ENCODE measurements at regions not wholly inside any gene's neighbourhood (a gene's known extent, or its start where the extent isn't known, plus 50 kb on each side); places are given as distances from the start of the nearest gene placed in this dataset.

DNA sequence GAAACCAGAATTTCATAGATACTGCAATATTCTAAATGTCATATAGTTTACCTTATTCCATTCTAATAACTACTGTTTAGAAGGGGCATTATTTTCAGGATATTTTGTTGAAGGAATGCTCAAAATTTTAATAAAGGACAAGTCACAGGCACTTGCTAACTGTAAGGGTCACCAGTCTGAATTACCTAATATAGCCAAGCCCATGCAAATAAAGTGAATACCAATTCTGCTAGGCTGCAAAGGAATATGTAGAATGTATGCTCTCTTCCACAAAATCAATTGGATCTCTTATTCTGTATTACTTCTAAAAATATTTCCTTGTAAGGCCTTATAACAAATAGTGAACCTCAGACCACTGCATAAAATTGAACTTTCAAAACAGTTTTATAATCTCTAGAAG is 52.3 kb upstream of the FAT4 start:
- H3K27me3 Mint-ChIP-seq = no peaks in the 10 kb centered on the region
- H3K36me3 Mint-ChIP-seq = no peaks in the 10 kb centered on the region
- DNase-seq = no peak
- POLR2A ChIA-PET (ENCODE audit: partially characterized antibody) = no interaction called here
- no peaks in the 10 kb centered on the region for H3K27me3 ChIP-seq (ENCODE audit: insufficient read depth, low read length)
- no peaks in the 10 kb centered on the region for H3K9me3 ChIP-seq (ENCODE audit: control insufficient read depth in 1 of 2, low read length in 2 of 2)
- H3K4me1 Mint-ChIP-seq = no peaks in the 10 kb centered on the region
- no peaks in the 10 kb centered on the region for H3K36me3 ChIP-seq (ENCODE audit: insufficient read depth, low read length)
- intact Hi-C loops (cut with micrococcal nuclease) = no loop called here
- CTCF ChIA-PET (ENCODE audit: partially characterized antibody) = no interaction called here
- H3K27ac Mint-ChIP-seq = no peak overlapping the region
- no peak overlapping the region for H3K4me3 Mint-ChIP-seq
- no peak overlapping the region for H3K4me3 ChIP-seq (ENCODE audit: low read length in 2 of 2)
- H3K27ac ChIP-seq (ENCODE audit: low read depth, low read length) = no peak overlapping the region
- peaks cover 0 to 2% (median 0%) of the 10 kb centered on the region in 8 donors for H3K9me3 Mint-ChIP-seq
- H3K4me1 ChIP-seq (ENCODE audit: insufficient read depth, low read length) = no peaks in the 10 kb centered on the region

DNA sequence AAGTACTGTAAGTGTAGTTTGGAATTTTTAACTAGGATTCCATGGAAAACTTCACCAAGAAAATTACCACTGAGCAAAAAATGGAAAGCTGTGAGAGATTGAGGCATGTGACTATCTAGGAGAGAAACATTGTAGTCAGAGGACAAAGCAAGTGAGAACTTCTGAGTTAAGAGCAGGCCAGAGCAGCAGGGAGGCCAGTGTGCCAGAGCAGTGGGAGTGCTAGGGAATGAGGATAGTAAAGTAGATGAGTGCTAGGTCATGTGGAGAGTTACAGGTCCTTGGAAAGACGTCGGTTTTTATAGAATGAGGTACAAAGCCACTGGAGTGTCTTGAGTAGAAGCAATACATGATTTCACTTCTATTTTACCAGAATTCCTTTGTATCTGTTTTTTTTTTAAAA is 52.7 kb upstream of the FAT4 start:
- H3K27ac Mint-ChIP-seq = no peak overlapping the region
- POLR2A ChIA-PET (ENCODE audit: partially characterized antibody) = no interaction called here
- intact Hi-C loops (cut with micrococcal nuclease) = no loop called here
- H3K36me3 ChIP-seq (ENCODE audit: insufficient read depth, low read length) = no peaks in the 10 kb centered on the region
- no peaks in the 10 kb centered on the region for H3K4me1 ChIP-seq (ENCODE audit: insufficient read depth, low read length)
- no peak overlapping the region for H3K4me3 Mint-ChIP-seq
- CTCF ChIA-PET (ENCODE audit: partially characterized antibody) = no interaction called here
- H3K27me3 ChIP-seq (ENCODE audit: insufficient read depth, low read length) = no peaks in the 10 kb centered on the region
- peaks cover 0 to 2% (median 0%) of the 10 kb centered on the region in 8 donors for H3K9me3 Mint-ChIP-seq
- H3K27ac ChIP-seq (ENCODE audit: low read depth, low read length) = no peak overlapping the region
- no peak overlapping the region for H3K4me3 ChIP-seq (ENCODE audit: low read length in 2 of 2)
- no peaks in the 10 kb centered on the region for H3K4me1 Mint-ChIP-seq
- H3K27me3 Mint-ChIP-seq = no peaks in the 10 kb centered on the region
- DNase-seq = no peak
- no peaks in the 10 kb centered on the region for H3K9me3 ChIP-seq (ENCODE audit: control insufficient read depth in 1 of 2, low read length in 2 of 2)
- no peaks in the 10 kb centered on the region for H3K36me3 Mint-ChIP-seq

DNA sequence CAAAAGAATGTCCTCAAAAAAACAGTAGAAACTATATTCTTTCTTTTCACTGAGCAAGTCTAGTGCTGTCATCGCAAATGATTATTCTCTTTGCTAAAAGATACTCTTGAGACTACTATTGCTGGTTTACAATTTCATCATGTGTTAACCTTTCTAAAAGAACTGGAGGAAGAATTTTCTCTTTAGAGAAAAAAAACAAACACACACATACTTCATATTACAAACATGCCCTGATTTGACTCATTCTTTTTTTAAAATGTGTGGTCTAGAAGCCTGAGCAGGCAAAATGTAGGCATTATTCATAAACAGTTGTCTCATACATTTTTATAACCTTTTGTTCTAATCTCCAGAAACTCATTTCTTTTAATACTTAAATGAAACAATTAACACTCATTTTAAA is 60.6 kb upstream of the FAT4 start:
- H3K4me1 Mint-ChIP-seq = no peaks in the 10 kb centered on the region

DNA sequence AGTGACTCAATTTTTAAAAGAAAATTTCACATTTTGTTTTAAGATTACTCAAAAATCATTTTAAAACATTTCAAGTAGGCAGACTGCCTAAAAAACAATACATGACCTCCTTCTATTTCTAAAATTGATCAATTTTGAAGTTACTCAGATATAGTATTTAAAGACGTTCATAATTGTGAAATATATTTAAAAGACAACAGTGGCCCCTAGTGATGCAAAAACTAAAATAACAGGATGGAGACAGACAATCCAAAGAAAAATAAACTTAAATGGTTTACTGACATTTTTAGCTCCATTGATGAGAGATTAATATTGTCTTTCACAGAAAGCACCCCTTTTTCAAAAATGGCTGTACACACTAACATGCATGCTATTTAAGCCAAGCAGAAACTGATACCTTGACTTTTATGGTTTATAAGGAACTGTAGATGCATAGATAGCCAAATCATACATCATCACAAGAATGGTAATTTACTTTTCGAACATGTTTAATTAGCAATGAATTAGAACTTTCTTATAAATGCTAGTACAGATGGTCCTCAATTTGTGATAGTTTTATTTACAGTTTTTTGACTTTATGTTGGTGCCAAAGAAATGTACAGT is 69.8 kb upstream of the FAT4 start:
- Mint-ChIP-seq H3K9me3 (peaks cover 0 to 3% (median 0%) of the 10 kb centered on the region in 8 donors), H3K36me3 (no peaks in the 10 kb centered on the region), H3K4me3 (no peak overlapping the region), H3K27ac (no peak overlapping the region), H3K4me1 (no peaks in the 10 kb centered on the region), H3K27me3 (no peaks in the 10 kb centered on the region)
- H3K4me1 ChIP-seq (ENCODE audit: insufficient read depth, low read length) = no peaks in the 10 kb centered on the region
- POLR2A ChIA-PET (ENCODE audit: partially characterized antibody) = no interaction called here
- H3K36me3 ChIP-seq (ENCODE audit: insufficient read depth, low read length) = no peaks in the 10 kb centered on the region
- H3K4me3 ChIP-seq (ENCODE audit: low read length in 2 of 2) = no peak overlapping the region
- intact Hi-C loops (cut with micrococcal nuclease) = no loop called here
- H3K27me3 ChIP-seq (ENCODE audit: insufficient read depth, low read length) = no peaks in the 10 kb centered on the region
- no peaks in the 10 kb centered on the region for H3K9me3 ChIP-seq (ENCODE audit: control insufficient read depth in 1 of 2, low read length in 2 of 2)
- CTCF ChIA-PET (ENCODE audit: partially characterized antibody) = no interaction called here
- no peak overlapping the region for H3K27ac ChIP-seq (ENCODE audit: low read depth, low read length)
- DNase-seq = no peak

More for the DNA sequence above, 60.6 kb upstream of the FAT4 start:
- no peak for DNase-seq
- ChIA-PET POLR2A (ENCODE audit: partially characterized antibody) (no interaction called here), CTCF (ENCODE audit: partially characterized antibody) (no interaction called here)
- H3K36me3 Mint-ChIP-seq = no peaks in the 10 kb centered on the region
- no peak overlapping the region for H3K27ac Mint-ChIP-seq
- H3K9me3 Mint-ChIP-seq = peaks cover 0 to 3% (median 0%) of the 10 kb centered on the region in 8 donors
- H3K4me3 ChIP-seq (ENCODE audit: low read length in 2 of 2) = no peak overlapping the region
- no peaks in the 10 kb centered on the region for H3K36me3 ChIP-seq (ENCODE audit: insufficient read depth, low read length)
- H3K4me3 Mint-ChIP-seq = no peak overlapping the region
- intact Hi-C loops (cut with micrococcal nuclease) = no loop called here
- H3K4me1 ChIP-seq (ENCODE audit: insufficient read depth, low read length) = no peaks in the 10 kb centered on the region
- H3K9me3 ChIP-seq (ENCODE audit: control insufficient read depth in 1 of 2, low read length in 2 of 2) = no peaks in the 10 kb centered on the region
- H3K27me3 Mint-ChIP-seq = no peaks in the 10 kb centered on the region
- H3K27ac ChIP-seq (ENCODE audit: low read depth, low read length) = no peak overlapping the region
- H3K27me3 ChIP-seq (ENCODE audit: insufficient read depth, low read length) = no peaks in the 10 kb centered on the region

DNA sequence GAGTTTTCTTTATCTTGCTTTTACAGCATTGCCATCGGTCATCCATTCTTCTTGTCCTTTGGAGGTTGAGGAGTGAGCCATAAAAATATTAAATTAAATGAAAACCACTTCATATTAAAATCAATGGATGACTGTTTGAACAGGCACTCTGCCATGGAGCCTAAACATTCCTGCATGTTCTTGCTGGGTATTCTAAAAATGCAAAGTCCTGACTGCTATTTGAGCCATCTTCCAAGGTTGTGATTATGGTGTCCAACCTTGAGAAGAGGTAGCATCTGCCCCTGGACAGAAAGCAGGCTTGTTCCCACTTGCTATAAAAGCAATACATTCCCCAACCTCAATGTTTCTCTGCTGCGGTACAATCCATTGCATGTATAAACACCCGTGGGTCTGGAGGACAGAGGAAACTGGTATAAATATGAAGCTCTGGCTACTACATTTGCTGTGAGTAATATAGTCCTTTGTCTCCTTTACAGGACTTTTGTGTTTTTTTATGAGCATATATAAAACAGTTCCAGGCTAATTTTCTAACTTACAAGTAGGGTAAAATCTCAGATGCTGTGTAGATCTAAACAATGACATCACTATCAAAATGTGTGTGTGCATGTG is 70.9 kb upstream of the FAT4 start:
- Mint-ChIP-seq H3K27ac (no peak overlapping the region), H3K9me3 (peaks cover 0 to 3% (median 0%) of the 10 kb centered on the region in 8 donors), H3K4me3 (no peak overlapping the region), H3K27me3 (no peaks in the 10 kb centered on the region), H3K36me3 (no peaks in the 10 kb centered on the region), H3K4me1 (no peaks in the 10 kb centered on the region)
- H3K27ac ChIP-seq (ENCODE audit: low read depth, low read length) = no peak overlapping the region
- no peak overlapping the region for H3K4me3 ChIP-seq (ENCODE audit: low read length in 2 of 2)
- H3K36me3 ChIP-seq (ENCODE audit: insufficient read depth, low read length) = no peaks in the 10 kb centered on the region
- H3K9me3 ChIP-seq (ENCODE audit: control insufficient read depth in 1 of 2, low read length in 2 of 2) = no peaks in the 10 kb centered on the region
- no peaks in the 10 kb centered on the region for H3K4me1 ChIP-seq (ENCODE audit: insufficient read depth, low read length)
- intact Hi-C loops (cut with micrococcal nuclease) = no loop called here
- H3K27me3 ChIP-seq (ENCODE audit: insufficient read depth, low read length) = no peaks in the 10 kb centered on the region
- DNase-seq = no peak
- ChIA-PET CTCF (ENCODE audit: partially characterized antibody) (no interaction called here), POLR2A (ENCODE audit: partially characterized antibody) (no interaction called here)

DNA sequence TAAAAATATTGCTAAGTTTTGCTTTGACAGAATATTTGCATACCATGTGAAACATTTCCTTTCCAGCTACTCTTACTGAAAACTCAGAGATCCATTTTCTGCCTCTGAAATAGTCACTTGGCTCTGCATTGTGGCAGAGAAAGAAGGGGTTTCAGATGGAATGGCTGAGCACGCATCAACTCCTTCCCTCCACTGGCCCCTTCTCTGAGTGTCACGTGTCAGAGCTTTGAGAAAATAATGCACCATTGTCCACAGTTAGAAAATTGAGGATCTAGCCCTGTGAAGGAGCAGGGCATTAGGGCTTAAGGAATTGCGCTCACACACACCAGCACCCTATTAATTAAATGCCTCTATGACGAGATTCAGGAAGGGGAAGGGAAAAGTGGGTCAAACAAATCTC is 78.8 kb upstream of the FAT4 start:
- Histone ChIP-seq H3K27me3 (ENCODE audit: insufficient read depth, low read length) (no peaks in the 10 kb centered on the region), H3K4me3 (ENCODE audit: low read length in 2 of 2) (no peak overlapping the region), H3K4me1 (ENCODE audit: insufficient read depth, low read length) (no peaks in the 10 kb centered on the region), H3K36me3 (ENCODE audit: insufficient read depth, low read length) (no peaks in the 10 kb centered on the region), H3K9me3 (ENCODE audit: control insufficient read depth in 1 of 2, low read length in 2 of 2) (no peaks in the 10 kb centered on the region), H3K27ac (ENCODE audit: low read depth, low read length) (no peak overlapping the region)
- no peaks in the 10 kb centered on the region for H3K4me1 Mint-ChIP-seq
- ChIA-PET CTCF (ENCODE audit: partially characterized antibody) (no interaction called here), POLR2A (ENCODE audit: partially characterized antibody) (no interaction called here)
- DNase-seq = no peak
- intact Hi-C loops (cut with micrococcal nuclease) = no loop called here
- H3K36me3 Mint-ChIP-seq = no peaks in the 10 kb centered on the region
- peaks cover 0 to 2% (median 0%) of the 10 kb centered on the region in 8 donors for H3K9me3 Mint-ChIP-seq
- no peaks in the 10 kb centered on the region for H3K27me3 Mint-ChIP-seq
- no peak overlapping the region for H3K4me3 Mint-ChIP-seq
- H3K27ac Mint-ChIP-seq = no peak overlapping the region

DNA sequence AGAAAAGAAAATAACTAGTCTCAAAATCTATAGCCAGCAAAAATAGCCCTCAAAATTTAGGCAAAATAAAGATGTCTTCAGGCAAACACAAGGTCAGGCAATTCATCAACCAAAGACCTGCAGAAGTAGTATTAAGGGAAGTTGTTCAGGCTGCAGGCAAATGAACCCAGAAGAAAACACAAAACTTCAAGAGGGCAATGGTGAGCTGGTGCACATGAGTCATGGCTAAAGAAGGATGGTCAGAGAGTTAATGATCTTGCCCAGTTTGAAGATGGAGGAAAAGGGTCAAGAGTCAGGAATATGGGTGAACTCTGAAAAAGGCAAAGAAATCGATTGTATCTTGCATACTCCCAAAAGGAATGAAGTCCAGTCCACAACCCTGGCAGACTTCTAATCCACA is 83.1 kb upstream of the FAT4 start:
- POLR2A ChIA-PET (ENCODE audit: partially characterized antibody) = no interaction called here
- Histone ChIP-seq H3K4me1 (ENCODE audit: insufficient read depth, low read length) (no peaks in the 10 kb centered on the region), H3K27me3 (ENCODE audit: insufficient read depth, low read length) (no peaks in the 10 kb centered on the region), H3K36me3 (ENCODE audit: insufficient read depth, low read length) (no peaks in the 10 kb centered on the region), H3K9me3 (ENCODE audit: control insufficient read depth in 1 of 2, low read length in 2 of 2) (no peaks in the 10 kb centered on the region), H3K4me3 (ENCODE audit: low read length in 2 of 2) (no peak overlapping the region), H3K27ac (ENCODE audit: low read depth, low read length) (no peak overlapping the region)
- CTCF ChIA-PET (ENCODE audit: partially characterized antibody) = no interaction called here
- H3K27ac Mint-ChIP-seq = no peak overlapping the region
- intact Hi-C loops (cut with micrococcal nuclease) = no loop called here
- H3K4me3 Mint-ChIP-seq = no peak overlapping the region
- H3K27me3 Mint-ChIP-seq = no peaks in the 10 kb centered on the region
- no peaks in the 10 kb centered on the region for H3K4me1 Mint-ChIP-seq
- peaks cover 0 to 10% (median 4%) of the 10 kb centered on the region in 8 donors for H3K9me3 Mint-ChIP-seq
- H3K36me3 Mint-ChIP-seq = peaks cover 0 to 4% of the 10 kb centered on the region in 2 donors
- no peak for DNase-seq
